GM20431 (cell line): ENCODE measurements at regions not wholly inside any gene's neighbourhood (a gene's known extent, or its start where the extent isn't known, plus 50 kb on each side); places are given as distances from the start of the nearest gene placed in this dataset.

Experiments used
- in situ Hi-C: fragments of 300-500 bp; cut with MseI, MboI; formaldehyde crosslinking; loops from one replicate; pipeline ENCODE4 v1.15.0; 2020; ENCODE audit warnings: low sequenced_read_pairs; ENCODE audit not compliant: unreplicated experiment

DNA sequence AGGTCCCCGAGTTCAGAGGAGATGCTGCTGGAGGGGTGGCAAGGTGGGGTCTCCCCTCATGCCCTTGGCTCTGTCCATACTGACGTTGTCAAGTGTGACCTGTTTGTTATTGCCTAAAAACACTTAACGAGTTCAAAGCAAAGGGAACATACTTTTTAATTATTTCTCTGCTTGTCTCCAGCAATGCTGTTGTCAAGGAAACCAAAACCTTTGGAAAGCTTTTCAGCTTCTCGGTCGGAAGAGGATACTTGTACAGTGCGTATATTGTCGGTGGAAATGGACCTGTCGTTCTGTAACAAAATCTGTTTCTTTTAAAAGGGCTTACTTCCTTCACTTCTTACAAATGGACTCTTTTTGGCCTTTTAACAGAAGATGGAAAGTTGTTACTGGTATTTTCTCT is 73.9 kb downstream of the SLC25A47 start:
- in situ Hi-C loops, result no loop called here

DNA sequence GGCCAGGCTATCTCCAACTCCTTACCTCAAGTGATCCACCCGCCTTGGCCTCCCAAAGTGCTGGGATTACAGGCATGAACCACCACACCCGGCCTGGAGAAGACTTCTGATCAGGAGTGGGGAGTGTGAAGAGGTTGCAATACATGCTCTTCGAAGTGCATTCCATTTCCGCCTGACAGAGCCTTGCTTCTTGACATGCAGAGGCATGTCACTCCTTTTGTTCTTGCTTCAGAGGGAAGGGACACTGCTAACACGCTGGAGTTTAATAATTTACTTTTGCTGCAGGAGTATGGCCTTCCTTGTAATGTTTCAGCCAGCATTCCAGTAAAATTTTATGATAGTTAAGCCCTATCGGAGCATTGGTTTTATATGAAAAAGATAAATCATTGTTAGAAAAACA is 74.9 kb downstream of the SLC25A47 start:
- in situ Hi-C loops, result no loop called here

GRCh38 chr14:100399052-100399849 is 76.1 kb downstream of the SLC25A47 start:
- in situ Hi-C loops, result no loop called here

GRCh38 chr14:100400115-100400514 is 77.0 kb downstream of the SLC25A47 start:
- in situ Hi-C loops, result no loop called here

DNA sequence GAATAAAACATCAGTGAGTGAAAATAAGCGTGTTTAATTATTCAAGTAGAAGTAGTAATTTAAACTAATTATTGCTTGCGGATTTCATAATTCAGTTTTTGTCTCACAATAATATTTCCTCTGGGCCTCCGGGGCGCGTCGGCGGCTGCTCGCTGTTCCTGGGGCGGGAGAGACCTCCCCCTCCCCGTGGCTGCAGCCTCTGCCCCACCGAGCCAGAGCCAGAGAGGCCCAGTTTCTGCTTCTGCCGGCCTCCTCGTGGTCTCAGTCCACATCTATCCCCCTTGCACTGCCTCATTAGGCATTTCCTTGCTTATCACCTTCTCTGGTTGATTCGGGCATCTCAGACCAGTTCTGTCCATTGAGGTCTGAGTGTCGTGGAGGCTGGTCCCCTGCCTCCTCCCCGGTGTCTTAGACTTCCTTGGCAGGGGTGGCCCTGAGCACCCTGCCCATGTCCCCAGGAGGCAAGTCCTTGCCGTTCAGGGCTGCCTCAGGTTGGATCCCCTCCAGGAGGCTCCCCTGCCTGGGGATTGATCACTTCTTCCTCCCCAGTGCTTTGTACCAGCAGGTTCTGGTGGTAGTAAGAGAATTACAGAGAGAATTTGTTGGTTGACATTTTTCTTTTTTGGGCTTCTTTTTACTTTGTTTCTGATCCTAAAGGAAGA is 78.0 kb downstream of the SLC25A47 start:
- in situ Hi-C loops, result no loop called here

GRCh38 chr14:100401792-100402191 is 78.7 kb downstream of the SLC25A47 start:
- in situ Hi-C loops, result no loop called here

DNA sequence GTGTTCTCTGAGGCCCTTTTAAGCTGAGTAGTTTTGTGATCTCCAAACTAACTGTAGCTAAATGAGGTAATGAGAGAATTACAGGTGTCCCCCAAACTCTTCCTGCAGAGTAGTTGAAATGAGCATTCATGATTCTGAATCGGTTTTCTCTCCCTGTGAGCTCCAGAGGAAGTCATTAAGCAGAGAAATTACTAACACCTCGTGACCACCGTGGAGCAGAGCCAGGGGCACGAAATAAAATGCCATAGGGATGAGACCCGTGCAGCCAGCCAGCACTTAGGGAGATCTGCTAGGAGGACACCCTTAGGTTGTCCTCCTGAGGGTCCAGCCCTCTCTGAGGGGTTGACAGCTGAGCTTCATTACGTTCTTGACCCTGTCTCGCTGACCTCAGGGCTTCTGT is 79.5 kb downstream of the SLC25A47 start:
- in situ Hi-C loops, result no loop called here

- in situ Hi-C loops, result no loop called here
Observed at GRCh38 chr14:100403105-100403504, 80.0 kb downstream of the SLC25A47 start.

- in situ Hi-C loops, result no loop called here
Observed at GRCh38 chr14:100403802-100404365, 80.7 kb downstream of the SLC25A47 start.

DNA sequence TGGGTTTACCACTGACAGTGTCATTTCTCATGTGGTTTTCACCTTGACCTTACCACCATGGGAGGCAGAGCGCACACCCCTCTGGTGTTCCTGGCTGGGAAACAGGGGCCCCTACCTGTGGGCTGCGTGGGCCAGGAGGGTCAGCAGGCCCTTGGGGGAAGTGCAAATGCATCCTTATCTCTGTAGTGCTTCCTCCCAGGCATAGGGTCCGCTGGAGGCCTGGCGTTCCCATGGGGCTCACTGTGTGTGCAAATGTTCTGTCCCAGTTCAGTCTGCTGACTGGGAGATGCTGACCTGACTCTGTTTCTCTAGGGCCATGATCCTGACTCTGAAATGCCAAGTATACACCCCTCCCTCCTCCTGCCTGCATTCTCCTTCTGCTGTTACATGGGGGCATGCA is 81.3 kb downstream of the SLC25A47 start:
- in situ Hi-C loops, result no loop called here

- in situ Hi-C loops, result no loop called here
Observed at GRCh38 chr14:100405760-100406455, 82.8 kb downstream of the SLC25A47 start.

- in situ Hi-C loops, result no loop called here
Observed at GRCh38 chr14:100406505-100407131, 83.5 kb downstream of the SLC25A47 start.

DNA sequence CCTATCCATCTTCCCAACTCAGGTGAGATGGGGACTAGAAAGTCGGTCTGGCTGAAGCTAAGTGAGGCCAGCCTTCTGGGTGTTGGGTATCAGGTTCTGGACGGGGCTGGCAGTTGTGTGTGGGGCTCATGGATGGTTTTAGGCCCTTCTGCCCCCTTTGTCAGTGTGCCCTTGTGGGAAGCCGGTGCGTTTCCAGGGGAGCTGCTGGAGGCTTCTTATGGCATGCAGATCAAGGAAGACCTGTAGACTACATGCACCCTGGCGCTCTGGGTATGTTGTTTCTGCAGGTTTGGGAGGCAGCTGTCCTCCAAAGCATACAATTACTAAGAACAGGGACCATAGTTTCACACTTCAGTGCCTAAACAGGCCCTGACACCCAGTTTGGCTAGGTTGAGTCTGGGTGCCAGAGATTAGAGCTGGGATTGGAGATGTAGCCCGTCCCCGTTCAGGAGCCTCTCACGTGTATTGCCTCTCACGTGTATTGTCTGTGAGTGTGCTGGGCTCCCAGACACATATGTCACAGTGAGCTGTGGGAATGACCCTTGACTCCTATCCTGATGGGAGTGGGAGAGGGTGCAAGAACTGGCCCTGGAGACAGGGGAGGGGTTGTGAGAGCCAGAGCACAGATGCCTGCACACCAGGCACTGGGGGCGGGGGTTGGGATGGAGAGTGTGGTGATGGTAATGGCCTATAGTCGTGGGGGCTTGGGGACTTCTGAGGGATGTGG is 84.4 kb downstream of the SLC25A47 start:
- in situ Hi-C loops, result no loop called here

- in situ Hi-C loops, result no loop called here
Observed at GRCh38 chr14:100408350-100409002, 85.3 kb downstream of the SLC25A47 start.

- in situ Hi-C loops, result no loop called here
Observed at GRCh38 chr14:100409003-100409360, 85.8 kb downstream of the SLC25A47 start.

GRCh38 chr14:100409651-100410050 is 86.5 kb downstream of the SLC25A47 start:
- in situ Hi-C loops, result no loop called here

DNA sequence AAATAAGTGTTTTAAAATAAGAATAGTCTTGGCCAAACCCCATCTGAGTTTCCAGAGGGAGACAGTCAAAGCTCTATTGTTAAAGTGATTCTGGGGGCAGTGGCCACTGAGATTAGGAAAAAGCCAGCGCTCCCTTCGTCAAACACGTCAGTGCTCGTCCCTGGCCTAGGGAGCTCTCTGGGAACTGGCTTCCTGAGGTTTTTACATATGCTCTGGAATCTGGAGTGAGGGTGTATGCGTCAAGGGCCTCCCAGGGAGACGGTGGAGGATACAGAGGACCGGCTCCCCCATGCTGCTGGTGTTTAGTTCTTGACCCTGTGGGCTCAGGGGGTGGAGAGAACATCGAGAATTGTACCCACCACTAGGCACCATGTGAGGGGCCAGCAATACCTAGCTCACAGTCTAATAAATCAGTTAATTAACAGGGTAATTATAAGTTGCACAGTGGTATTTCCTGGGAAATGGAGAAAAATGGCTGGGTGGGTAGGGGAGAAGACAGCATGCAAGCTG is 87.0 kb downstream of the SLC25A47 start:
- in situ Hi-C loops, result no loop called here

DNA sequence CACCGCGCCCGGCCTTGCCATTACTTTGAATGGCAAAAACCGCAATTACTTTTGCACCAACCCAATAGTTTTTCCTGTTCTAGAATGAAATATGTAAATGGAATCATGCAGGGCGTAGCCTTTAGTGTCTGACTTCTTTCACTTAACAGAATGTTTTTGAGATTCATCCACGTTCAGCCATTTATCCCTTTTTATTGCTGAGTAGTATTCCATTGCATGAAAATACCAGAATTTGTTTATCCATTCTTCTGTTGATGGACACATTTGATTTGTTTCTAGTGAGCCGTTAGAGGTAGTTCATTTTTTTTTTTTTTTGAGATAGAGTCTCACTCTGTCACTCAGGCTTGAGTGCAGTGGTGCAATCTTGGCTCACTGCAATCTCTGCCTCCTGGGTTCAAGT is 90.6 kb downstream of the SLC25A47 start:
- in situ Hi-C loops, result no loop called here

- in situ Hi-C loops, result no loop called here
Observed at GRCh38 chr14:100415226-100415625, 92.1 kb downstream of the SLC25A47 start.
